Liver (tissue), 8 donors: ENCODE measurements at regions not wholly inside any gene's neighbourhood (a gene's known extent, or its start where the extent isn't known, plus 50 kb on each side); places are given as distances from the start of the nearest gene placed in this dataset.

ENCODE experiments used
- DNase-seq: peaks from one replicate; pipeline ENCODE4 v3.0.0-alpha.2; 2017; ENCODE audit warnings: low spot score
- H3K27ac ChIP-seq, 2 donors: one replicate each; pipeline ENCODE4 v1.7.0; 2013; ENCODE audit warnings: inconsistent platforms in 2 of 2, low read length in 2 of 2, control low read depth in 1 of 2, low read depth in 1 of 2, mild to moderate bottlenecking in 1 of 2
- H3K27me3 ChIP-seq, 4 donors: one replicate each; pipeline versions ENCODE4 v1.6.1 to v1.7.0; 2013; ENCODE audit warnings: low read length in 3 of 4, inconsistent platforms in 1 of 4, mild to moderate bottlenecking in 1 of 4, moderate library complexity in 1 of 4; ENCODE audit not compliant: control insufficient read depth in 4 of 4, insufficient read depth in 4 of 4
- H3K36me3 ChIP-seq, 4 donors: one replicate each; pipeline versions ENCODE4 v1.6.1 to v1.7.0; 2013; ENCODE audit warnings: low read length in 3 of 4, mild to moderate bottlenecking in 3 of 4, low read depth in 1 of 4, moderate library complexity in 1 of 4; ENCODE audit not compliant: control insufficient read depth in 4 of 4, insufficient read depth in 3 of 4
- H3K4me1 ChIP-seq, 4 donors: one replicate each; pipeline versions ENCODE4 v1.6.1 to v1.7.0; 2013; ENCODE audit warnings: low read length in 3 of 4, mild to moderate bottlenecking in 3 of 4, moderate library complexity in 1 of 4; ENCODE audit not compliant: control insufficient read depth in 4 of 4, insufficient read depth in 4 of 4
- H3K4me3 ChIP-seq, 3 donors: one replicate each; pipeline versions ENCODE4 v1.6.1 to v1.7.0; 2013; ENCODE audit warnings: low read length in 3 of 3, control low read depth in 1 of 3, low read depth in 1 of 3, mild to moderate bottlenecking in 1 of 3
- H3K9ac ChIP-seq, 2 donors: one replicate each; pipeline ENCODE4 v1.7.0; 2013; ENCODE audit warnings: low read length in 2 of 2, mild to moderate bottlenecking in 2 of 2, moderate library complexity in 2 of 2, control low read depth in 1 of 2, low read depth in 1 of 2
- H3K9me3 ChIP-seq, 4 donors: one replicate each; pipeline versions ENCODE4 v1.6.1 to v1.7.0; 2013; ENCODE audit warnings: low read length in 3 of 4; ENCODE audit not compliant: control insufficient read depth in 4 of 4
- ATF3 ChIP-seq: IDR thresholded peaks from 2 replicates; pipeline ENCODE4 v1.6.1; 2016; ENCODE audit warnings: antibody characterized with exemption
- CTCF ChIP-seq: fragments of 150-350 bp; IDR thresholded peaks from 2 replicates; pipeline ENCODE4 v1.5.1; 2017; ENCODE audit warnings: improper control_type of control experiment, low read depth, low read length; ENCODE audit not compliant: missing input control
- EGR1 ChIP-seq, 2 donors: IDR thresholded peaks; 2 replicates each; pipeline ENCODE4 v1.6.1; 2016 to 2018; ENCODE audit warnings: antibody characterized with exemption in 2 of 2, low read depth in 2 of 2
- FOXA1 ChIP-seq: IDR thresholded peaks from 2 replicates; pipeline ENCODE4 v1.6.1; 2016; ENCODE audit warnings: antibody characterized with exemption
- FOXA2 ChIP-seq: IDR thresholded peaks from 2 replicates; pipeline ENCODE4 v1.6.1; 2016; ENCODE audit warnings: antibody characterized with exemption
- GABPA ChIP-seq, 2 donors: IDR thresholded peaks in 1 of 2; conservative IDR thresholded peaks in 1 of 2; 2 replicates each; pipeline ENCODE4 v1.6.1; 2016; ENCODE audit warnings: antibody characterized with exemption in 2 of 2, mild to moderate bottlenecking in 1 of 2, moderate library complexity in 1 of 2
- HNF4A ChIP-seq, 2 donors: conservative IDR thresholded peaks; 2 replicates each; pipeline ENCODE4 v1.6.1; 2016; ENCODE audit warnings: antibody characterized with exemption in 2 of 2, mild to moderate bottlenecking in 2 of 2
- HNF4G ChIP-seq: IDR thresholded peaks from 2 replicates; pipeline ENCODE4 v1.6.1; 2016; ENCODE audit warnings: antibody characterized with exemption
- JUND ChIP-seq, 2 donors: IDR thresholded peaks; 2 replicates each; pipeline ENCODE4 v1.6.1; 2016; ENCODE audit warnings: antibody characterized with exemption in 2 of 2
- MAX ChIP-seq: IDR thresholded peaks from 2 replicates; pipeline ENCODE4 v1.6.1; 2016; ENCODE audit warnings: antibody characterized with exemption
- NR2F2 ChIP-seq: IDR thresholded peaks from 2 replicates; pipeline ENCODE4 v1.6.1; 2016; ENCODE audit warnings: antibody characterized with exemption
- RAD21 ChIP-seq, 2 donors: IDR thresholded peaks; 2 replicates each; pipeline ENCODE4 v1.6.1; 2016; ENCODE audit warnings: antibody characterized with exemption in 2 of 2, mild to moderate bottlenecking in 2 of 2
- REST ChIP-seq: IDR thresholded peaks from 2 replicates; pipeline ENCODE4 v1.6.1; 2016; ENCODE audit warnings: antibody characterized with exemption, mild to moderate bottlenecking
- RXRA ChIP-seq, 2 donors: IDR thresholded peaks; 2 replicates each; pipeline ENCODE4 v1.6.1; 2017 to 2018; ENCODE audit warnings: antibody characterized with exemption in 2 of 2, mild to moderate bottlenecking in 1 of 2
- SP1 ChIP-seq: IDR thresholded peaks from 2 replicates; pipeline ENCODE4 v1.6.1; 2018; ENCODE audit warnings: antibody characterized with exemption, mild to moderate bottlenecking
- TAF1 ChIP-seq: conservative IDR thresholded peaks from 2 replicates; pipeline ENCODE4 v1.6.1; 2016; ENCODE audit warnings: antibody characterized with exemption, mild to moderate bottlenecking
- ZBTB33 ChIP-seq: IDR thresholded peaks from 2 replicates; pipeline ENCODE4 v1.6.1; 2016; ENCODE audit warnings: antibody characterized with exemption
- WGBS: extraction: QIAGEN DNeasy Blood & Tissue Kit; methylation state at CpG from one replicate; pipeline ENCODE4 v1.1.7; 2013; 5-methylcytosine and 5-hydroxymethylcytosine counted together
- donor health status: healthy.
- donor health status: healthy.
- donor health status: healthy.
- donor health status: healthy.
- donor health status: healthy.

GRCh38 chr7:84389242-84389641 is 194.7 kb upstream of the SEMA3A start:
- no peak for TF ChIP-seq FOXA2
- no peak for TF ChIP-seq NR2F2
- TF ChIP-seq ATF3: no peak
- TF ChIP-seq JUND (IDR thresholded peaks at IDR 0.05): no peak
- TF ChIP-seq EGR1 (IDR thresholded peaks at IDR 0.05; ENCODE audit: low read depth in 2 of 2): no peak
- TF ChIP-seq MAX: no peak
- no peak for TF ChIP-seq HNF4G
- TF ChIP-seq CTCF: no peak
- TF ChIP-seq RAD21 (IDR thresholded peaks at IDR 0.05): no peak
- TF ChIP-seq SP1: no peak
- TF ChIP-seq ZBTB33: no peak
- no peak for TF ChIP-seq FOXA1
- no peaks in the 10 kb centered on the region for H3K36me3 ChIP-seq
- H3K9ac ChIP-seq: no peak overlapping the region
- H3K4me3 ChIP-seq: no peak overlapping the region
- no peaks in the 10 kb centered on the region for H3K27me3 ChIP-seq
- no peaks in the 10 kb centered on the region for H3K4me1 ChIP-seq
- 62% methylated on average over 4 of the region's 4 CpGs for WGBS
- no peak overlapping the region for H3K27ac ChIP-seq
- no peak for DNase-seq
- H3K9me3 ChIP-seq: no peaks in the 10 kb centered on the region

GRCh38 chr7:84387595-84387994 is 193.0 kb upstream of the SEMA3A start:
- TF ChIP-seq MAX (no peak), ATF3 (no peak), TAF1 (no peak), GABPA (IDR thresholded peaks at IDR 0.05 in 1 of 2, conservative IDR thresholded peaks at IDR 0.05 in 1 of 2) (no peak), EGR1 (IDR thresholded peaks at IDR 0.05; ENCODE audit: low read depth in 2 of 2) (no peak), SP1 (no peak), FOXA2 (no peak), ZBTB33 (no peak), RXRA (IDR thresholded peaks at IDR 0.05) (no peak), REST (no peak), CTCF (no peak), HNF4A (conservative IDR thresholded peaks at IDR 0.05) (no peak), NR2F2 (no peak)
- Histone ChIP-seq H3K36me3 (no peaks in the 10 kb centered on the region), H3K4me1 (no peaks in the 10 kb centered on the region), H3K9ac (no peak overlapping the region), H3K9me3 (no peaks in the 10 kb centered on the region), H3K27ac (no peak overlapping the region), H3K27me3 (no peaks in the 10 kb centered on the region), H3K4me3 (no peak overlapping the region)
- DNase-seq: no peak
- WGBS: 53% methylated on average over 1 of the region's 1 CpG
